Gastrocnemius medialis (tissue), 4 donors: ENCODE measurements at regions not wholly inside any gene's neighbourhood (a gene's known extent, or its start where the extent isn't known, plus 50 kb on each side); places are given as distances from the start of the nearest gene placed in this dataset.

Experiments used
- POLR2A ChIP-seq, 2 donors: fragments of 450-650 bp; IDR thresholded peaks; one replicate each; pipeline ENCODE4 v1.6.1; 2017; ENCODE audit warnings: antibody characterized with exemption in 2 of 2, mild to moderate bottlenecking in 2 of 2, moderate library complexity in 2 of 2
- TF ChIP-seq, protein P1 (sequence below), 5 experiments: fragments of 450-650 bp in 3 of 5; fragments of 200-600 bp in 2 of 5; sonication (generic) in 2 of 5; IDR thresholded peaks in 4 of 5; conservative IDR thresholded peaks in 1 of 5; 1 replicate in 4 of 5; 2 replicates in 1 of 5; pipeline ENCODE4 v1.5.1; 2016 to 2019; ENCODE audit warnings: antibody characterized with exemption in 5 of 5, mild to moderate bottlenecking in 3 of 5, moderate library complexity in 3 of 5

DNA sequence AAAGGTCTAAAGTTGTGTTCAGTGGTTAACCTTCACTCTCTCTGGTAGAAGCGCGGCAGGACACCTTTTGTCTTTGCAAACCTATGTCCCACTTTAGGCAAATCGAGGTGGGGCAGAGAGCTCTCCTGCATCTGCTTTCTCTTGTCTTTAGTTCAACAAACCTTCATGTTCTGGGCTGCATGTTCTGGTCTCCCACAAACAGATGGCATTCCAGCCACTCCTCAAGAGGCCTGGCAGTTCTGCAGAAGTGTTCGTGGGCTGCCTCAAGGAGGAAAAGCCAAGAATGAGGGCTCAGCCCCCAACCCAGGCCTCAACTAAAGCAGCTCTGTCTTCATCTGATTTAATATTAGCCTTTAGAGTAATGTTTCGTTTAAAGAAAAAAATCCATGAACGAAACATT, 82.2 kb downstream of the SOD2 start:
- TF ChIP-seq, protein P1, sequence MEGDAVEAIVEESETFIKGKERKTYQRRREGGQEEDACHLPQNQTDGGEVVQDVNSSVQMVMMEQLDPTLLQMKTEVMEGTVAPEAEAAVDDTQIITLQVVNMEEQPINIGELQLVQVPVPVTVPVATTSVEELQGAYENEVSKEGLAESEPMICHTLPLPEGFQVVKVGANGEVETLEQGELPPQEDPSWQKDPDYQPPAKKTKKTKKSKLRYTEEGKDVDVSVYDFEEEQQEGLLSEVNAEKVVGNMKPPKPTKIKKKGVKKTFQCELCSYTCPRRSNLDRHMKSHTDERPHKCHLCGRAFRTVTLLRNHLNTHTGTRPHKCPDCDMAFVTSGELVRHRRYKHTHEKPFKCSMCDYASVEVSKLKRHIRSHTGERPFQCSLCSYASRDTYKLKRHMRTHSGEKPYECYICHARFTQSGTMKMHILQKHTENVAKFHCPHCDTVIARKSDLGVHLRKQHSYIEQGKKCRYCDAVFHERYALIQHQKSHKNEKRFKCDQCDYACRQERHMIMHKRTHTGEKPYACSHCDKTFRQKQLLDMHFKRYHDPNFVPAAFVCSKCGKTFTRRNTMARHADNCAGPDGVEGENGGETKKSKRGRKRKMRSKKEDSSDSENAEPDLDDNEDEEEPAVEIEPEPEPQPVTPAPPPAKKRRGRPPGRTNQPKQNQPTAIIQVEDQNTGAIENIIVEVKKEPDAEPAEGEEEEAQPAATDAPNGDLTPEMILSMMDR (IDR thresholded peaks at IDR 0.05 in 4 of 5, conservative IDR thresholded peaks at IDR 0.05 in 1 of 5), result no peak
- no peak for TF ChIP-seq POLR2A (IDR thresholded peaks at IDR 0.05)
